ENCODE measurements at regions not wholly inside any gene's neighbourhood (a gene's known extent, or its start where the extent isn't known, plus 50 kb on each side); places are given as distances from the start of the nearest gene placed in this dataset.

DNA sequence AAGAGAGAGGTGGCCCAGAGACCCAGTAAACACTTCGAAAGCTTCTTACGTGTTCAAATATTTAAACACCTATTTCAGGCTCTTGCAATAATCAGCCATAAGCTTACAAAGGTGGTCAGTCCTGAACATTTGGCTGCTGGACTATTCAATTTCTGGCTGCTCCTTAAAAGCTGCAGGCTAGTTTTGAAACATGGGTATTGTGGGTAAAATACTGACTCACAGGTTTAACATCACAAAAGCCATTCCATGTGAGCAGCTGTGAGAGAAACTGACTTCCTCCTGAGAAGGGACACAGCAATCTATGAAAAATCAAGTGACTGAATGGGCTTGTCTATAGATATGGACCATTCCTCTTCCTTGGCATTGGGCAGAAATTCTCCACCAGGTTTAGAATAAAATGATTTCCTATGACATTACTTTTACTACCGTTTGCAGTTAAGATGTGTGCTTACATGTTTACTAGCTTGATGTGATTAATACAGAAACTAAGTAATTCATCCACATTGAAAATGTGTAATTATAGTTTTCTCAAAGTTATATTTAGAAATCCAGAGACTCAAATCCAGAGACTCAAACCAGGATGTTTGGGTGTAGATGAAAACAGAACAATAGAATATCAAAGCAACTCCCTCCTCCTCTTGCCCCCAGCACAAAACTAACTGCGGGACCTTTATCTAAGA is 252.3 kb downstream of the GATA3 start:
- TF ChIP-seq, protein P1, sequence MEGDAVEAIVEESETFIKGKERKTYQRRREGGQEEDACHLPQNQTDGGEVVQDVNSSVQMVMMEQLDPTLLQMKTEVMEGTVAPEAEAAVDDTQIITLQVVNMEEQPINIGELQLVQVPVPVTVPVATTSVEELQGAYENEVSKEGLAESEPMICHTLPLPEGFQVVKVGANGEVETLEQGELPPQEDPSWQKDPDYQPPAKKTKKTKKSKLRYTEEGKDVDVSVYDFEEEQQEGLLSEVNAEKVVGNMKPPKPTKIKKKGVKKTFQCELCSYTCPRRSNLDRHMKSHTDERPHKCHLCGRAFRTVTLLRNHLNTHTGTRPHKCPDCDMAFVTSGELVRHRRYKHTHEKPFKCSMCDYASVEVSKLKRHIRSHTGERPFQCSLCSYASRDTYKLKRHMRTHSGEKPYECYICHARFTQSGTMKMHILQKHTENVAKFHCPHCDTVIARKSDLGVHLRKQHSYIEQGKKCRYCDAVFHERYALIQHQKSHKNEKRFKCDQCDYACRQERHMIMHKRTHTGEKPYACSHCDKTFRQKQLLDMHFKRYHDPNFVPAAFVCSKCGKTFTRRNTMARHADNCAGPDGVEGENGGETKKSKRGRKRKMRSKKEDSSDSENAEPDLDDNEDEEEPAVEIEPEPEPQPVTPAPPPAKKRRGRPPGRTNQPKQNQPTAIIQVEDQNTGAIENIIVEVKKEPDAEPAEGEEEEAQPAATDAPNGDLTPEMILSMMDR (optimal IDR thresholded peaks at IDR 0.05 in 1 of 3, IDR thresholded peaks at IDR 0.05 in 1 of 3, conservative IDR thresholded peaks at IDR 0.05 in 1 of 3; ENCODE audit: extremely low read depth in 1 of 3, insufficient read depth in 2 of 3, low read length in 3 of 3), result no peak
- no peak for TF ChIP-seq EZH2 (IDR thresholded peaks at IDR 0.05; ENCODE audit: low read length)
